Stimulated activated CD4-positive, alpha-beta T cell treated with anti-CD3 and anti-CD28 coated beads, Interleukin-2, amount 100 ng/mL, for 4 hours (primary cell): ENCODE measurements at regions not wholly inside any gene's neighbourhood (a gene's known extent, or its start where the extent isn't known, plus 50 kb on each side); places are given as distances from the start of the nearest gene placed in this dataset.

Experiments
- DNase-seq: peaks from one replicate; pipeline ENCODE4 v3.0.0-alpha.2; 2020; ENCODE audit warnings: low read depth

GRCh38 chr20:52637201-52637600, 335.0 kb upstream of the TSHZ2 start:
- no peak for DNase-seq

DNA sequence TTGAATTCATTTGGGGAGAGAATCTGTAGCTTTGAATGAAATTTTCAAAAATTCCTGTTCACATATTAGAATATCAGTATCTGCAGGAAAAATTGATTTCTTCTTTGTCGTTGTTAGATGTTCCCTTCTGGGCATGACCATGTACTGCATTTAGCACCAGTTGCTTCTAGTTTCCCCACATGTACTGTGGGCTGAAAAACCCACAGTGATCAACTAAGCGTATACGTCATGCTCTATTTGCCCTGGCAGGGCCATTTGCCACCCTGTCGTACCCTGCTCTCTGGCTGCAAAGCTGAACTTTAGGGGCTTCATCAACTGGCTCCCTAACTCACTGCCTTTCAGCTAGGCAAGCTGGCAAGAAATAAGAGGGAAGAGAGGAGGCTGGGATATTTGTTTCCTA, 340.7 kb upstream of the TSHZ2 start:
- DNase-seq, result no peak

DNA sequence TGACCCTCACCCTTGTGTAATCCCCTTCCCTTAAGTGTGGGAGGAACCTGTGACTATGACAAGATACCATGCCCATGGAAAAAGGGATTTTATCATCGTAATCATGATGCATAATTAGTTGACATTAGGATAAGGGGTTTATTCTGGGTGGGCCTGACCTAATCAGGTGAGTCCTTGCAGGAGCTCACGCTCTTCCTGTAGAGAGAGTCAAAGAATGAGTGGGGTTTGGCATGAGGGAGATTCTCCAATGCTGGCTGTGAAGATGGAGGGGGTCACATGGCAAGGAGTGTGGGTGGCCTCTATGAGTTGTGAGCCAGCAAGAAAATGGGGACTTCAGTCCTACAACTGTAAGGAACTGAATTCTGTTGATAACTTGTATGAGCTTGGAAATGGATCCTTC, 342.0 kb upstream of the TSHZ2 start:
- no peak for DNase-seq

DNA sequence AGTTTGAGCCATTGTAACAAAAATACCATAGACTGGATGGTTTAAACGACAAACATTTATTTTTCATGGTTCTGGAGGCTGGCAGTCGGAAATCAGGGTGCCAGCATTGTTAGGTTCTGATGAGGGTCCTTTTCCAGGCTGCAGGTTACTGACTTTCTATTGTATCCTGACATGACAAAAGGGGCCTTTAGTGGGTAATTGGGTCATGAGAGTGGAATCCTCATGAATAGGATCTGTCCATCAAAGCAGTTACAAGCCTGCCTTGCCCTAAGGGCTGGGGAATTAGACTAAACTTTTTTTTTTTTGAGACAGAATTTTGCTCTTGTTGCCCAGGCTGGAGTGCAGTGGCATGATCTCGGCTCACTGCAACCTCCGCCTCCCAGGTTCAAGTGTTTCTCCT, 347.9 kb upstream of the TSHZ2 start:
- DNase-seq, result no peak

DNA sequence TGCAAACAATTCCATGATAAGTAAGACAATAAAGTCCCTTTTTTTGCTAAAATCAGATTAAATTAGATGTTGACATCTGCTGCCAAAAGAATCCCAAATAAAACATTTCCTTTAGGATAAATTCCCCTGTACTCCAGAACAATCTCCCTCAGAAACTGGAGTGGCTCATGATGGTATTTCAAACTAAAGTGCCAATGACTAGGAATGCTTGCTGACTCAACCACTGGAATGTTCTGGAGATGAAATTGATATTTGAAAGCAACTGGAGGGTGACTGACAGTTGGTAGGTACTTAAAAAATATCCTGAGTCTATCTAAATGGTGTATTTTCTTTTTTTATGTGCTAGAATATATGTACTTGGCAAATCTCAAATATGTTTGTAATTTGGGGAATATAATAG, 350.1 kb upstream of the TSHZ2 start:
- no peak for DNase-seq

GRCh38 chr20:52621401-52621800, 350.8 kb upstream of the TSHZ2 start:
- DNase-seq, result no peak

DNA sequence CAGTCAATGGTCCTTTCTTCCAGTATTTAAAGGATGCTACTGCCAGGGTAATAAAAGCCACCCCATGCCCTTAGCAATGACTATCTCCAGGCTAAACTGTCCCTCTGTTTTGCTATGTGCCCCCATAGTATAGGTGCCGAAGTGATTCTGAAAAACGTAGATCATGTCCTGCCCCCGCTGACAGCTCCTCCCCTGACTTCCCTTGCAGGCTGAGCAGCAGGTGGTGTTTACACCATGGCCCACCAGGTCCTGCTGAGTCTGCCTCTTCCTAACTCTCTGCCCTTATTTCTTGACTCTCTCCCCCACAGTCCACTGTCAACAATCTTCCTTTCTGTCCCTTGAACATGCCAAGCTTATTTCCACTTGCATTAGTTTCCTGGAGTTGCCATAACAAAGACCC, 352.5 kb upstream of the TSHZ2 start:
- DNase-seq, result no peak

- DNase-seq, result no peak
These were observed 353.1 kb upstream of the TSHZ2 start for GRCh38 chr20:52619101-52619500.

DNA sequence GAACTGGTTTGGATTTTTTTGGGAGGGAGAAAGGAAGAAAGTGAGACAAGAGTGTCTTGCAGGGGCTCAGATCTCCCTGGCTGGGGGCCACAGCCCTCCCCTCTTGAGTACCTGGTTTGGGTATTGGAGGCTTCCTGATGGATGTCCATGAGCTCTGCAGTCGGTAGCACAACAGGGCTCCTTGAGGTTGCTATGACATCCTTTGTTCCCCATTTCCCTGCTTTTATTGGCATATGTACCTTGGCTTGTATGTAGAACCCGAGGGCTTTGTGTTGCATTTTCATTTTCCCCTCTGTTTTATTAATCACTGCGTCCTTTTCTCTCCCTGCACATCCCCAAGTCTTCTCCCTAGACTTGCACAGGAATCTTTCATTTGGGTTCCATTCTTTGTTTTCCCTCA, 355.5 kb upstream of the TSHZ2 start:
- DNase-seq, result no peak

DNA sequence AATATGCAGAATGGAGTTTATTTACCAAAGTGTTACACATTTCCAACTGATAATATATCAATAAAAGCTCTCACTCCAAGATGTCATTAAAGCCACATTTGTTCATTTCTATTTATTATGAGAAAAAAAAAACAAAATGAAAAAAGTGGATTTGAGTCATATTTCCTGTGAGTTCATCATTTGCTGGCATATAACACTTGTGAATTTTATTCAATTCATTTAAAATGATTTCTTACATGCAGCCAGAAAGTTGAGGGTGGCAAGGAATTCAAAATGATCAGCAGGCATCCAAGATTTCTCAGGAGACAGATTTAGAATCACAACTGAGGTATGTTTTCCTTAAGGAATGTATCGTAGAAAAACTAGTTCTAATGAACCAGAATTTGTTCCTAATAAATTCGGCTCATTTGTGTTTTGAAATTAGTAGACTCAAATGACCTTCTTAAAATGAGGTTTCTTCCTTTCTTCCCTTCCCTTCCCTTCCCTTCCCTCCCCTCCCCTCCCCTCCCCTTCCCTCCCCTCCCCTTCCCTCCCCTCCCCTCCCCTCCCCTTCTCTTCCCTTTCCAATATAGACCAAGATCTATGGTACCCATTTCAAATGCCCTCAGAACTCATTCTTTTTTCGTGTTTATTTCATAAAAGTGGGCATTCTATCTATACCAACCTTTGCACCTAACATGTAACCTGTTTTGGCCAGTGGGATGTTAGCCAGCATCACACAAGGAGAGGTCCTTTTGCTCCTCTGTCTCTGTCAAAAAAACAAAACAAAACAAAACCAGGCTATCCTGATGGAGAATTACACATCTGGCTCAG, 357.9 kb upstream of the TSHZ2 start:
- DNase-seq, result no peak

GRCh38 chr20:52612046-52612632, 360.0 kb upstream of the TSHZ2 start:
- no peak for DNase-seq

GRCh38 chr20:52610749-52611148, 361.4 kb upstream of the TSHZ2 start:
- DNase-seq, result no peak

DNA sequence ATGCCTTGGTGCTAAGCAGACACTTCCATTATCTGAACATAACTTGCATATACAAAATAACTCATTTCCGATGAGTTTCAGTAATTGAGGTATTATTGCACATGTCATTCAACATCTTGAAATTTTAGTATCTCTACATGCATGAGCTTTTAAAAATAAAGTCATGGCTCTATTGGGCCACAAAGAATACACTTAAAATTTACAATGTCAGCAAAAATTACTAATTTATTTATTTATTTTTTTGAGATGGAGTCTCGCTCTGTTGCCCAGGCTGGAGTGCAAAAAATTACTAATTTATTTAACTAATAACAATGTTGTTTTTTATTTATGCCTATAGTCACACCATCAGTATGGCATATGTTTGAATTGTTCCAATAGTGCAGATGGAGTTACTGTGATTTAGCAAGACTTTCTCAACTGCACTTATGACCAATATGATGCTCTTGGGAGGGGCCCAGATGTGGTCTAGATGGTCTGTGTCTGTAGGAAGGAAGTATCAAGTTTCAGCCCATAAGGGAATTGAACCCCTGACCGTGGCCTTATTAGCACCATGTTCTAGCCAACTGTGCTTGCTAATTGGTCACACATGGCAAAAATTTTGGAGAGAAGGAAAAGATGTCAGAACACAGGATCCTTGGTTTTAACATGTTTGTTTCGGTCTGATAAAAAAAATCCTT, 370.7 kb upstream of the TSHZ2 start:
- DNase-seq, result no peak

DNA sequence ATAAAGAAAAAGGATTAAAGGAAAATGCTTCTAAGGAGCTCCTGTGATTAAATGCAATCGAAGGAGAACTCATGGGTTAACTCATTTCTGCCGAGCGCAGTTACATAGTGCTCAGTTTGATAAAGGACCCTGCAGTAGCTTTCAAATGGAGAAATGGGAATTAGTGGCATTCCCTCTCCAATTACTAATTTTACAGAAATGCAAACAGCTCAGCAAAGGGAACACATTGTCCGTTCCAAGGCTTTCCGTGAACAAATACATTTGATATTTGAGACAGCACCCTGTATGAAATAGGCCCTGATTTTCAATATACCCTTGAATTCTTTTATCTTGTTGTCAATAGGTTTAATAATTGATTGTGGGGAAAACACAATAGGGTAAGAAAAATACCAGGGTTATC, 375.9 kb upstream of the TSHZ2 start:
- no peak for DNase-seq

GRCh38 chr20:52595518-52595917, 376.6 kb upstream of the TSHZ2 start:
- DNase-seq, result no peak

DNA sequence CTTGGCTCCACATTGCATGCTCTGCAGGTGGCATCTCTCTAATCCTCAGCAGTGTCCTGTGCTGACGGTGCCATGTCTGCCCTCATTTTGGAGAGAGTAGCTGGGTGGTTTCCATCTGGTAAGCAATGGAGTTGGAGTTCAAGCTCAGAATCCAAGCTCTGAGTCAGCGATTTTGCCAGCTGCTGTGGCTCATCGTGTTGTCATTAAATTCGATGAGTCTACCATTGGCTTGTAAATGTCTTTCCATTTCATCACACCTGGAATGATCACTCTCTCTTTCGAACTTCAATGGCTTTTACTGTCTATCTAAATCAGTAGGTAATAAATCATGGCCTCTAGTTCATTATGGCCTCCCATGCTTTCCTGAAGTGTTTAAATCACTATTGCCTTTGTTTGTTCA, 378.5 kb upstream of the TSHZ2 start:
- DNase-seq, result no peak

GRCh38 chr20:52592567-52592966, 379.6 kb upstream of the TSHZ2 start:
- DNase-seq, result no peak

DNA sequence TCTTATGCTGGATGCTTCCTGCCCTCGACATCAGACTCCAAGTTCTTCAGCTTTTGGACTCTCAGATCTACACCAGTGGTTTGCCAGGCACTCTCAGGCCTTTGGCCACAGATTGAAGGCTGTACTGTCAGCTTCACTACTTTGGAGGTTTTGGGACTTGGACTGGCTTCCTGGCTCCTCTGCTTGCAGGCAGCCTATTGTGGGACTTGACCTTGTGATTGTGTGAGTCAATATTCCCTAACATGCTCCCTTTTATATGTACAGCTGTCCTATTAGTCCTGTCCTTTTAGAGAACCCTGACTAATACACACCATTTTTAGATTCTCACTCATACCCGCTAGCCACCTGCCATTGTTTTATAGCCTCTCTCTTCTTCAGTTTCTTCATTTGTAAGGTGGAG, 382.1 kb upstream of the TSHZ2 start:
- no peak for DNase-seq

- no peak for DNase-seq
These were observed 382.8 kb upstream of the TSHZ2 start for GRCh38 chr20:52589251-52589812.

GRCh38 chr20:52586660-52587059, 385.5 kb upstream of the TSHZ2 start:
- no peak for DNase-seq

DNA sequence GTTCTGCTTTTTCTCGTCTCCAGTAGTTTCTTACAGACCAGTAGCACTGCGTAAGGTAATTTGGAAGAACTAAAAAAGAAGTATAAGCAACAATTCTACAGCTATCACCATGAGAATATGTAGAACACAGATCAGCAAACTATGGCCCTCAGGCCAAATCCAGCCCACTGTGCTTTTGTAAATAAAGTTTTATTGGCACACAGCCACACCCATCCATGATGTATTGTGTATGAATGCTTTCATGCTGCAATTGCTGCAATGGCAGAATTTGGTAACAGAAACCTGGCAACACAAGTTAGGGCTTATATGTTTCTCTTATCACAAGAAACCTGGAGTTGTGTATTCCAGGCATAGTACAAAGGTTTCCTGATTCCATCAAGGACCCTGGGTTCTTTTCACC, 386.8 kb upstream of the TSHZ2 start:
- no peak for DNase-seq

DNA sequence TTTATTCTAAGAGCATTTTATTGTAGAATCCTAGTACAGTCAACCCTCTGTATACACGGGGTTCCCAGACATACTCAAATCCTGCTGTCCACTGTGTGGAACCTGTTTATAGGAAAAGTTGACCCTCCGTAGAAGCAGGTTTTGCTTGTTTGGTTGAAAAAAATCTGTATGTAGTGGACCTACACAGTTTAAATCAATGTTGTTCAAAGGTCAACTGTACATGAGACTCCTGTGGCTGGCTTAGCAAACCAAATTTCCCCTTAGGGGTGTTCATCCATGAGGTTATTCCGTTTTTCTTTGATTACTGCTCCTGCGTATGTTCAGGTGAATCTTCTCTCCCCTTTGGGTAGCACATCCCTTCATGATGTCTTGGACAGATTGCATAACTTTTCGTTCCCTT, 387.0 kb upstream of the ZFP64 start:
- DNase-seq, result no peak

DNA sequence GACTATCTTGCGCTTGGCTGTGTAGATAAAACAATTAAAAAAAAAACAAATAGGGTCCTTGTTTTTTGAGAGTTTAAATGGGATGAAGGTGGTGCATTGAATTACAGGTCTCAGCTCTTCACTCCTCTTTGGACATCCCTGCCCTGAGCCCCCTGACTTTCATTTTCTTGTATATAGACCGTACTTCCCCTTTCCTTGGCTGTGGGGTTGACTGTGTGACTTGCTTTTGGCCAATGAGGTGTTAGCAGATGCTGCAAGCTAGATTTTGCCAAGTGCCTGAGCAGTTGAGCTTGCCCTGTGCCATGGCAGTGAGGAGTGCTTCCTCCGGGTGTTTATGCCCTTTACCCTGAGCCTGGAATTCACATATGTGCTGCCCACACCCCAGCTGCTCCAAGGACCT, 386.1 kb upstream of the ZFP64 start:
- no peak for DNase-seq
